ENCODE measurements at regions not wholly inside any gene's neighbourhood (a gene's known extent, or its start where the extent isn't known, plus 50 kb on each side); places are given as distances from the start of the nearest gene placed in this dataset.

DNA sequence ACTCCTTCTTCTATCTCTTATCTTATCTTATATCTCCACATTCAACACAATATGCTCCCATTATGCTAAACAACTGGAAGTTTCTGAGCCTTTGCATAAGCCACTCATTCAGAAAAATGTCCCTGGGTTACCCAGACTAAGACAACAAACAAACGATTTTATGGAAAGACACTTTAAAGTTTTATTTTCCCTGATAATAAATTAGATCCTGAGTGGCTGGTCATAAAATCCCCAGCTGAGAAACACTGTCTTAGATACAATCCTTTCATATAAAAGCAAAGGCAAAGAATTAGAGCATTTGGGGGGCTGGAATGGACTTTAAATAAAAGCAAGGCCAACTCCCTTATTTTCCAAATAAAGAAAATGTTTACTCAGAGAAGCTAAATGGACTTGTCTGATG, 322.3 kb downstream of the GBE1 start:
- DNase-seq: no peak

DNA sequence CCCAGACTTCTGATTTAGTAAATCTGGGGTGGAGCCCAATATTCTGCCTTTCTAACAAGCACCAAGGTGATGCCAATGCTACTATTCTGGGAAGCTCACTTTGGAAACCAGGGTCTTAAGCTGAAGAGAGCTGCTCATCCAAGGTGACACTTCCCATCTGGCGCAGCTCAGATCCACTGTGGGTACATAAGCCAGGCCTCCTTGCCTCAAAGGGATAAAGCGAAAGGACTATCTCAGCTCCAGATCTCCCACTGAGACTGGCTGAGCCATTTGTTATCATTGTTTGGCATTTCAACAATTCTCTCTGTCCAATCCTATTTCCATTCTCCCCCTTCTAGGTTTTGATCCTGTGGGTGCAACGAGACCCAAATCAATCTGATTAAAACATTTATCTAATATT, 323.8 kb downstream of the GBE1 start:
- no peak for DNase-seq

DNA sequence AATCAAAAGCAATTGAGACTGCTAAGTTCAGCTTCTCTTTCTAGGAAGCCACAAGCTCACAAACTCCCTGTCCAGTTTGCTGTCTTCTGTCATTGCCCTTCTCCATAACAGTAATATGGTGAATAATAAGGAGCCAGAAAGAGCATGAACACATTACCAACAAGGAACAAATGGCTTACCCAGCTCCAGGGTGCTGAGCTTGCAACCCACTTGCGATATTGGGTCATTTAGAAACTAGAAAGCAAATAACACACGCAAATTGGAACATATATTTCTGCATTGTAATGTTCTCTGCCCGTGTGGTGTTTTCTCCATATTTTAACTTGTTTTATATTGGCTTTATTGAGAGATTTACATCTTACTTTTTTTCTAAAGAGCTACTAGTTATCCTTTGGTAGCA, 325.3 kb downstream of the GBE1 start:
- DNase-seq: no peak

DNA sequence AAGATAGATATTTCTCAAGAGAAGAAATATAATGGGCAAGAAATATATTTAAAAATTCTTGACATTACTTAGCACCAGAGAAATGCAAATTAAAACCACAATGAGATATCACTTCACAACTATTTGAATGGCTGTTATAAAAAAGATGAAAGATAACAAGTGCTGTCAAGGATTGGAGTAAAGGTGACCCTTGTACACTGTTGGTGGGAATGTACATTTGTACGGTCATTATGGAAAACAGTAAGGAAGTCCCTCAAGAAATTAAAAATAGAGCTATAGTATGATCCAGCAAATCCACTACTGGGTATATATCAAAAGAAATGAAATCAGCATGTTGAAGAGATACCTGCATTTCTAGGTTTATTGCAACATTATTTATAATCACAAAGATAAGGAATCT, 326.4 kb downstream of the GBE1 start:
- no peak for DNase-seq

DNA sequence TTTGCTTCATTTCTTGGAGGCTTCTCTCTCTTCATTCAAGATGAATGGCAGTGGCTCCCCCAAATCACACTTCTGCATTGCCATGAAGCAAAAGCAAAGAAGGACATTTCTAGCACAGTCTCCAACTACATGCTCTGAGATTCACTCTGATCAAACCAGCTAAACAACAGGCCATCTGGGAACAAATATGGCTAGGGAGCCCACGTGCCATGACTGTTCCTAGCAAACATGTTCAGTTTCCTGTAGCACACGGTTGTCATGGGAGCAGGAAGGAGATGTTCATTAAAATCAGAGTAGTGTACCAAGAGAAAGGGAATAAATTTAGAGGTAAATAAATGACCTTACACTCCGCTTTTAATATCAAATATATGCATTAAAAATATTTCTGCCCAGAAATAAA, 327.3 kb downstream of the GBE1 start:
- no peak for DNase-seq

DNA sequence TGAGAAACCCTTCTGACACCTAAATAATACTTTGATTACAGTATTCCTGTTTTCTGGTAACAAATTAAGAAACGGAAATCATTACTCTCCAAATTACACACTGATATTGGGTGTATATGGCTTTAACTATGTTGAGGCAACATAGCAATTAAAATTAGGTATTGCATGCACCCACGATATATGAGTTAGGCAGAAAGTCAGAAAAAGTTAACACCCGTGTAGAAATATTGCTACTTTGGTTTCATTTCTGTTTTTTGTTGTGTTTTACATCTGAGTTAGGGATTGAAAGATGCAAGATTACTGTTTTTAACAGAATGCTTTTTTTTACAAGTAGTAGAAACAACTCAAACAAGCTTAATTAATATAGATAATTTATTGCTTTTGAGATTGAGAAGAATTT, 327.8 kb downstream of the GBE1 start:
- DNase-seq: no peak

DNA sequence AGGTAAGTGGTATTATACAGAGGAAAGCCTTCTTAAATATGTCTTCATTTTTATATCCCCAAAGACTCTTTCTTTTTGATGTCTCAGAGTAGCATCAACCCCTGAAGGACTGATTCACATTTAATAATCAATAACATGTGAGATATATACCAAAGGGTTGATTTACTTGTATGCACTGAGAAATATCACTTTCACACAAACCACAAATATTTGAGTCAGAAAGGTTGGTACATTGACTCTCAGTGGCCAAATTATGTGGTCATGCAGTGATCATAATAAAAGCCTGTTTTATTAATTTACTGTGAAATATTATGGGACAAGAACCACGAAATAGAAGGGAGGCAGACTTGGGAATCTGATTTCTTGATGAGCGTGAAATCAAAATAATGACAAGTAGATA, 329.0 kb downstream of the GBE1 start:
- DNase-seq: no peak

DNA sequence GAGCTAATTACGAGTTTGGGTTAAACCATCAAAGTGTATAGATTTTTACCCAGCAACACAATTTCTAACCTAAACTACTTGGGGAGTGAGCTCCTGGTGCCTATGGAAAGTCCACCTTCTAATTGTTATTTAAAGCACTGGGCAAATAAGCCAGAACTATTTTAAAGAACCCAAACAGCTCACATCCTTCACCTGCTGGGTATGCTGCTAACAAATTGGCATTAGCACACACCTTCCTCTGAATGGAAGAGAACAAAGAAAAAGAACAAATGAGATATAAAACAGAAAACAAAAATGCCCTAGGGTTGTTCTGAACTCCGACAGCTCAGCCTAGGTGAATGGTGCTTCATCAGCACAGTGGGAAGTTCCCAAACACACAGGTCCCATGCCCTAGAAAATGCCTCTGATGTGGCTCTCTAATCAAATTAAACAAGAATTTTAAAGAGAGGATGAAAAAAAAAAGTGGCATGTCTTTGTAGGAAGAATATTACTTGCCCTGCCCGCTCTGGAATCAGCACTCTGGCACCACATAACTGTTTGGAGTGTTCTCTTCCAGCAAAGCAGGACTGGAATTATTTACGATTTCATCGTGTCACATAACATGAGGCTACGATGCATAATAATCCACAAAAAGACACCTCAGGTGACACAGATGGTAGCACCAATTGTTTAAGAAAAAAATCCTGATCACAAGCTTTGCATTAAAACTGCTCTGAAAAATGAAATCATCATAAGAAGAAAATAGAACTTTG, 334.4 kb downstream of the GBE1 start:
- DNase-seq: no peak

DNA sequence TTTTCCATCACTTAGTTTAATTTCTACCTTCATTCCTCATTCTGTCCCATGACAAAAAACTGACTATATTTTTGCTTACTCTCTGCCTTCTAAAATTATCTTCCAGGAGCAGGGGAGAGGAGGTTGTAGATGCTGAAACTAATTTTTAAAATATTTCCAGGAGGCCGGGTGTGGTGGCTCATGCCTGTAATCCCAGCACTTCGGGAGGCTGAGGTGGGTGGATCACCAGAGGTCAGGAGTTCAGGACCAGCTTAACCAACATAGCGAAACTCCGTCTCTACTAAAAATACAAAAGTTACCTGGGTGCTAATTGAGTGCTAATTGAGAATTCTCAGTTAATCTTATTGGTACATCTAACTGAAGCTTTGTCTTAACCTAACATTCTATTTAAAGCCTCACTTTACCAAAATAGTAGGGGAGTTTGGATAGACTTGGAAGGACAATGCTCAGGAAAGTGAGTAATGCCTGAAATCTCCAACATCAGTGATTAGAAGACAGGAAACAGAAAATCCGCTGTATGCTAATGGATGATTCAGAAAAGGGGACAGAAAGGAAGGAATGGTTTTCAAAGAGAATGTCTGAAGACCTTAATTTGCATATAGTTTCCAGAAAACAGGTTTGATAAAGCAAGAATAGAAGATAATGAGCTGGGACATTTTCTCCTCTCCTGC, 336.1 kb downstream of the GBE1 start:
- DNase-seq: no peak

DNA sequence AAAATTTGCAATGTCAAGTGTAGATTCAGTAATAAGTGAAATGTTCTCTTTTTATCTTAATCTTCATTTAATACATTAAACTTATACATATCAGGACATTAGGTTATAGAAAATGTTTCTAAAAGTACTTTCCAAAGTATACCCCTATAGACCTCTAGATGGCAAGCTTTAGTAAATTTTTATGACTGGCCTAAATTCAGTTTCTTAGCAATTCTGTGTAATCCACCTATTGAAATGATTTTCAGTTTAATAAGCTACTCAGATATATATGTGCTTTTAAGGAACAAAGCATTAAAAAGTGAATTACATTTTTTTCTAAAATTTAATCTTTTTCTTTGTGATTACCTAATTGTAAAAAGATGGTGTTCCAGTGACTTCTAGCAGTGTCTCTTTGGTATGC, 342.2 kb downstream of the GBE1 start:
- DNase-seq: peak; percentile 9

DNA sequence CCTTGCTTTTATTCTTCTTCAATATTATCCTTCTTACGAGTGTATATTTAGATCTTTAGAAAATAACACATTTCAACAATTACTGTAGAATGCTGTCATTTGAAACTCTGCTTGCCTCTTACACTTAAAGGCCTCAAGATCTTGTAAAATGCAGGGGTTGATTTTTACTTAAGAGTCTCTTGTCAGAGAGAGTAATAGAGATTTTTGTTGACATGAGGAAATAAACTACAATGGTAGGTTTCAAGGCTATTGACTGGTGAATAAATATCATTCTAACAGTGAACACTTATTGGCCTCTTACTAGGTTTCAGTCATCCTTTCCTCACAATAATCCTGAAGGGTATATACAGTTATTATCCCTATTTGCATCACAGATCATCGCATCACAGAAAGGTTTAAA, 344.6 kb downstream of the GBE1 start:
- no peak for DNase-seq

DNA sequence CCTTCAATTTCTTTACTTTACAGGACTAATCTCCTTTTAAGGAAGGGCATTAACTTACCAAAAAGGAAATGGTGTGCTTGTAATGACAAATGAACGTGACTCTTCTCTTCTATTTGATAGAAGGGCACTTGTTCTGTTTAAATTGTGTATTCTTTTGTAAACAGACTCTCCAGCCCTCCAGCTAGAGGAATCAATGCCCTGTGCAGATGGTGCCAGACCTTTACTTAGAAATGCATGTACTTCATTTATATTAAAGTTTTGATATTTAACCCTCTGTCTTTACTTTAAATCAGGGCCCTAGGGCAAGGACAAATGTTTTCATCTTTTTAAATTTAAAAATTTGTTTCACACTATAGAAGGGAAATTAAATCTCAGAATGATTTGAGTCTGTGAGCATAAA, 355.1 kb downstream of the GBE1 start:
- no peak for DNase-seq

DNA sequence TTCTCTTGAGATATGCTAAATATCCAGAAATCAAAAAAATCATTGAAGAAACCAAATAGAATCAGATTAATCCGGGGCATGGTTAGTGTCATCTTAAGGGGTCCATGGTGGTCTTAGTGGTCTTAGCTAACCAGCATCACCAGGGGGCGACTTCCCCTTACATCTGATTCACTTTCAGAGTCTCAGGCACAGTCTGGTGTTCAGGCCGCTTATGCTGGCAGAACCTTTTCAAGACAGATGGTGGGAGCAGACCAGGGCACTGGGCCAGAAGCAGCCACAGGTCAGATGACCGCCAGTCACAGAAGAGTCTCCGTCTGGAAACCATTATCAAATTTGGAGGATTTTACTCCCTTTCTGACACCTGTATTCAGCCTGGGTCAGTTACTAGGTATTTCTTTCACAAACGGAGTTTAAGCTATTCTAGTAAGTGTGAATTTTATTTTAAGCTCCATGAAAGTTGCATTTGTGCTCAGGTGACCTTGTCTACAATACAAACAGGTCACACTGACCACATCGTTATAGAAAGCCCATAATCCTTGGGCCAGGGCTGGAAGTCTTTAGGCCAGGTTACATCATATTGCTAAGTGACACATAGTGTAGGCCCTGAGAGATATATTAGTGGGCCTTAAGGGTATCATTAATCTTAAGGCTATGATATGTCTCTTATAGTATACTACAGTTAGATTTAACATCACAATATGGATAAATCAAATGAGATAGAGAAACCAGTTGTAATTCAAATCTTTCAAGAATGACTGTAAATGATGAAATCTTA, 365.5 kb downstream of the GBE1 start:
- no peak for DNase-seq

DNA sequence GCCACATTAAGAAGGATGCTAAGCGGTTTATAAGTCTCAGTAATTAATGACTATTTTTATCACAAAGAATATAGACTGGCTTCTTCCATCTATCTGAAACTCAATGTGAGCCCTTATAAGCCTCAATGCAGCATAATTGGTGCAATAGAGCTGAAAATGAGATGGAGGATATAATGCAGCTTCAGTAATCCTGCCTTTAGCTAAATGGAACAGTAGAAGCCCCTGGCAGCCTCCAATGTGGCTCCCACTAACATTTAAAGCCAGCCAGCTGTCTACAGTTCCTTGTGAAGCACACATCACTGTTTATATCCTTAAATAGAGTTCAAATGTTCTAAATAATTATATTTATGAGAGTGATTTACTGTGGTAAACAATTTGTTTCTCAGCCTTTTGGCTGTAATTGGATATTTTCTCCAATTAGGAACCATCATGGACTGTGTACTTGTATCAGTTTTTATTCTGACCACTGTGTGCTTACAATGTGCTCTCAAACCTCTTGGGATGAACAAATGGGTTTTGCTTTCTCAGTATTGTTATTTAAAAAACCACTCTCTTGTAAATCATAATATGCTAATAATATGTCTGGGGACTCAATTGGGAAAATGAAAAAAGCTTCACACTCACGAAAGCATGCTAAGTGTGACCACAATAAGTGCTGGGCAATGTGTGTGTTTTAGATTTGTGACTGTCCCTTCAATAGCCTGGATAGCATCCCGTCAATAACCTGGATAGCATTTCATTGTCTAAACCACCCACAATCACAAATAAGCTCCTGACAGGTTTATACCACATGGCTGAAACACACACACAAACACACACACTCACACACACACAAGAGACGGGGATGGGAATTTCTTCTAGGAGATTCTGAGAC, 366.6 kb downstream of the GBE1 start:
- DNase-seq: no peak

DNA sequence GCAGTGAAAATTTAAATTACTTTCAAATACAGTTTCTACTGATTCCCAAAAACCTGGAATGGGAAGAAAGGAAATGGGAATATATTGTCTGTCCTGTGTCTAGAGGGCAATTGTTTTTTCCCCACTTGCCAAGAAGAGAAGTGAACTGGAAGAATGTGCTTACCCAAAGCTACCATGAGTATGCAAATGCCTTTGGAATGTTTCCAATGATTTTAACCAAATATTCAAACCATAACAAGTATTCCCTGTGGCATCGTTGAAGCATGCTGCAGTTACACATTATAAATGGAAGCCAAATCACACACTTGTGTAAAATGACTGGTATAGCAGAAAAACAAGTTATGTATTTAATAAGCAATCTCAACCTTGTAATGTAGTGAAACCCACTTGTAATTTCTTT, 368.2 kb downstream of the GBE1 start:
- DNase-seq: no peak

DNA sequence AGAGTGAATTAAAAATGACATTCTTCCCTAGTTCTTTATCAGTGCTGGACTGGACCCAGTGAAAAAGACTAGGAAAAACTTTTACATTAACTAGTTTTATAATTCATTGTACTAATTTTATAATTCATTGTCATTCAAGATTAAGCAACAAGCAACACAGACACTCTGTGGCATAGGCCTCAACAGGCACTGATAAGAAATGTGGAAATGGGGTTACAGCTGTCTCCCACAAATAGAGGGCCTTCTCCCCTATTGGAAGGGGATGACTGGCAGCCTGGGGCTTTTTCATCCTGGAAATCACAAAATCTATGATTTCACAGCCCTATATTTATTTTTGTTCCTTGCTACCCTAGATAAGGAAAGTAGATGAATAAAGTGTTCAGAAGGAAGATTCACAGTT, 370.6 kb downstream of the GBE1 start:
- DNase-seq: no peak

DNA sequence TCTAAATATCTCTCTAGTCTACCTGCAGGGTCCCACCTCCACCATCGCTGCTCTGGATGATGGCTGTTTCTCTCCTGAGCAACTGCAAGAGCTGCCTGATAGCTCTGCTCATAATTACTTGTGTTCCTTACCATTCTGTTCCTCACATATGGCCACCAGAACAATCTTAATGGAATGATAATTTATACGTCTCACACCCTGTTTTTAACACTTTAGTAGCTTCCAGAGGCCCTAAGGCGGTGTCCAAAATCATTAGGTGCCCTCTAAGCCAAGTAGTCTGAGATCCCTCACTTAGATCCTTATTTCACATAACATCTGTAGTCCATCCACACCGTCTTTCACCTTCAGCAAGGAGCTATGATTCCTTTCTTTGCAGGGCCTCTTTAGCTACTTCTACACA, 373.3 kb downstream of the GBE1 start:
- no peak for DNase-seq

DNA sequence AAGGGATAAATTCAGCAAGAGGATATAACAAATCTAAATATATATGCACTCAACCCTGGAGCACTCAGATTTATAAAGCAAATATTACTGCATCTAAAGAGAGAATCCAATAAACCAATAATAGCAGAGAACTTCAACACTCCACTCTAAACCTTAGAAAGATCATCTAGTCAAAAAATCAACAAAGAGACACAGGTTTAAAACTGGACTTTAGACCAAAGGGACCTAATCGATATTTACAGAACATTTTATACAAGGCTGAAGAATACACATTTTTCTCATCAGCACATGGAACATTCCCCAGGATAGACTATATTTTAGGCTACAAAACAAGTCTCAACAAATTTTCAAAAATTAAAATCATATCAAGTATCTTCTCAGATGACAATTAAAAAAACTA, 379.0 kb downstream of the GBE1 start:
- DNase-seq: no peak

DNA sequence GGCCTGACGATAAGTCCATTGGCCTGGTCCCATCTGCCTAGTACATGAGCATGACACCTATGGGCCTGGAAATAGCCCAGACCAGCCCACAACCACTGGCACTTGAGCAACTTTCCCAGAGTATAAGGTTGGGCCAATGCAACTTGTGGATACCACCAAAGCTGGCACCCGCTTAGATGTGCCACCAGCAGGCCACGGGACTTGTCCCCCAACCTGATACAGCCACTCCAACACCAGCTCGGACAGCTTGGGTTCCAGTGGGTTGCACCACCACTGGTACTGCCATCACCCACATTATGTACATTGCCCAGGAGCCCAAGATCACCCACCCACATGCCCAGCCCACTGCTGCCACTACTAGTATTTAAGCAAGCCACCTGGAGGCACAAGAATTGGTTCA, 381.2 kb downstream of the GBE1 start:
- DNase-seq: no peak

DNA sequence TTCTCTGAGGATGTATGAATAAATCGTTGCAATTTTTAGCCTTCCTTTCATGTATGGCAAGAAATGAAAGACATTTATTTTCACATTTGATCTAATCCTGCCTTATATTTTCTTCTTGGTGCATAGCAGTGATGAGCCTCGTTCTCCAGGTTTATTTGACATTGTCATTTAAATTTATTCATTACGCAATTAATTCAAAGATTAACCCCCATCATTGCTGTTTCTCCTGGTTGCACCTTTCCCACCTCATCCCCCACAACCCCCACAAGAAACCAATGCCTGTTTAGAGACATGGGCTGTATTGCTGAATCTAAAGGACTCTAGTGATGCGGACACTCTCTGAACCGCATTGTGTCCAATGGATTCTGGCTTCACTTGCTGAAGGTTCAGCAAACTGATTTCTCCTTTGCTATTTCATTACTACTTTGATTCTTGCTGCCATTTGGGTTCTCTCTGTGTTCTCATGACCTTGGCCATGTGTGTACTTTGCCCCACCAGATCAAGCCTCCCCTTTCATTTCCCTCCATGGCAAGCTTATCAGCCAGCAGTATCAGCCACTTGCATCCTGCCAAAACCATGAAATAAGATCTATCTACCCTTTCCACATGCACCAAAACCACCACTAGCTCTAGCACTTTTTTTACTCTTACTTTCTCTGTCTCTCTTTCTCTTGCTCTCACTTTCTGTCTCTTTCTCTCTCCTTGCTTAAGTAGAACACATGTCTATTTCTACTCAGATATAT, 382.7 kb downstream of the GBE1 start:
- no peak for DNase-seq

DNA sequence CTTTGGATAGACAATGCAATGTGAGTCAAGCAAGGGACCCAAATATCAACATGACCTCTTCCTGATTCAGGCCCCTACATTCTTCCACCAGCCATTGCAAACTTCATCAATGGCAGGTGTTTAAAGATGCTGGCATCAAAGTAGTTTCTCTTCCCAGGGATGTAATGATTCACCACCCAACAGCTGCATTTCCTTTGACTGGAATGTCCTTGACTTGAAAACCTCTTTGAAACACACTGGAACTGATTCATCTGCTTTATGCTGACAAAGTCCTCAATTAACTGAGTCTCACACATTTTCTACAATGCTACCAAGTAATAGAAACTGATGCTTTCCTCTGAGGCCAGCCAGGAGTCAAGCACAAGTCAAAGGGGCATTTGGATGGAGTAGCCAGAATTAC, 385.5 kb downstream of the GBE1 start:
- DNase-seq: no peak

DNA sequence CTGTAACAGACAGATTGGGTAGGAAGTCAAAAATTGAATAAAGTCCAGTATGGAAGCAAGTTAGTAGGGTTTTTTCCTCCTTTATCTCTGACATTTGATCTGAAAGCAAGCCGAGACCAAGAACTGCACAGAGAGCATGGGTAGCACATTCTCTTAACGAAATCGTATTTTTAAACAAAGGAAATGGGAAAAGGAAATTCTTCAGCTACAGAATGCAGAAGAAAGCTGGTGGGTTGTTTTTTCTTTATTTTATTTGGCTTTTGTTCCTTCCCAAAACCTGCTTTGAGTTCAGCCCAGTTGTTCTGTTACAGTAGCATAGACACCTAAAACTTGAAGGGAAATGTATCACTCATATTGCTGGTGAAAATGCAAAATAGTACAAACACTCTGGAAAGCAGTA, 397.0 kb downstream of the GBE1 start:
- DNase-seq: no peak

All from inflammatory macrophage treated with lipopolysaccharide for 4 hours (primary cell).